ENCODE measurements at regions not wholly inside any gene's neighbourhood (a gene's known extent, or its start where the extent isn't known, plus 50 kb on each side); places are given as distances from the start of the nearest gene placed in this dataset.

GRCh38 chr1:65066766-65067490 is 81.1 kb upstream of the AK4 start:
- TF ChIP-seq CTCF (IDR thresholded peaks at IDR 0.05; ENCODE audit: low read depth, low read length, missing control alignments): no peak
- DNase-seq (ENCODE audit: low read depth): no peak
- H3K4me3 ChIP-seq (ENCODE audit: low read depth, low read length): peak overlapping the region; percentile 87

- DNase-seq (ENCODE audit: low read depth): no peak
- H3K4me3 ChIP-seq (ENCODE audit: low read depth, low read length): peak overlapping the region; percentile 87
- no peak for TF ChIP-seq CTCF (IDR thresholded peaks at IDR 0.05; ENCODE audit: low read depth, low read length, missing control alignments)
These were observed 80.4 kb upstream of the AK4 start for GRCh38 chr1:65067491-65068201.

GRCh38 chr1:65068202-65069010 is 79.6 kb upstream of the AK4 start:
- no peak for TF ChIP-seq CTCF (IDR thresholded peaks at IDR 0.05; ENCODE audit: low read depth, low read length, missing control alignments)
- no peak for DNase-seq (ENCODE audit: low read depth)

GRCh38 chr1:65069011-65069565 is 78.9 kb upstream of the AK4 start:
- no peak for TF ChIP-seq CTCF (IDR thresholded peaks at IDR 0.05; ENCODE audit: low read depth, low read length, missing control alignments)
- peak overlapping the region; percentile 87; the same call in 1 of the 2 replicates for H3K4me3 ChIP-seq (ENCODE audit: low read depth, low read length)
- DNase-seq (ENCODE audit: low read depth): no peak

More at GRCh38 chr1:65068202-65069010, 79.6 kb upstream of the AK4 start:
- peak overlapping the region; percentile 87 for H3K4me3 ChIP-seq (ENCODE audit: low read depth, low read length)

- DNase-seq (ENCODE audit: low read depth): no peak
- TF ChIP-seq CTCF (IDR thresholded peaks at IDR 0.05; ENCODE audit: low read depth, low read length, missing control alignments): no peak
These were observed 75.2 kb upstream of the AK4 start for GRCh38 chr1:65072845-65073244.

GRCh38 chr1:65075123-65075976 is 72.7 kb upstream of the AK4 start:
- no peak overlapping the region for H3K4me3 ChIP-seq (ENCODE audit: low read depth, low read length)
- TF ChIP-seq CTCF (IDR thresholded peaks at IDR 0.05; ENCODE audit: low read depth, low read length, missing control alignments): peak; percentile 85
- peak; percentile 47 for DNase-seq (ENCODE audit: low read depth)

More at GRCh38 chr1:65072845-65073244, 75.2 kb upstream of the AK4 start:
- H3K4me3 ChIP-seq (ENCODE audit: low read depth, low read length): no peak overlapping the region

Measured in GM12864 (cell line).